IMR-90 (cell line): ENCODE measurements at regions not wholly inside any gene's neighbourhood (a gene's known extent, or its start where the extent isn't known, plus 50 kb on each side); places are given as distances from the start of the nearest gene placed in this dataset.

Source experiments
- CEBPB ChIP-seq: IDR thresholded peaks from 2 replicates; pipeline ENCODE4 v1.6.1; 2012; ENCODE audit warnings: low read depth, low read length, improper control_type of control experiment
- POLR2A ChIP-seq: IDR thresholded peaks from 2 replicates; pipeline ENCODE4 v1.6.1; 2012; ENCODE audit warnings: mild to moderate bottlenecking, low read depth, low read length
- TF ChIP-seq, protein P1 (sequence below): conservative IDR thresholded peaks from 2 replicates; pipeline ENCODE4 v1.5.1; 2012; ENCODE audit warnings: mild to moderate bottlenecking, low read depth, low read length, improper control_type of control experiment
- TF ChIP-seq, protein P2 (sequence below): fragments of 150-350 bp; IDR thresholded peaks from 2 replicates; pipeline ENCODE4 v1.6.1; 2016; ENCODE audit warnings: low read depth, mild to moderate bottlenecking, low read length, moderate library complexity, borderline replicate concordance
- TF ChIP-seq, protein P3 (sequence below): fragments of 150-350 bp; IDR thresholded peaks from 2 replicates; pipeline ENCODE4 v1.6.1; 2017; ENCODE audit warnings: mild to moderate bottlenecking, antibody characterized with exemption, low read length, low read depth

DNA sequence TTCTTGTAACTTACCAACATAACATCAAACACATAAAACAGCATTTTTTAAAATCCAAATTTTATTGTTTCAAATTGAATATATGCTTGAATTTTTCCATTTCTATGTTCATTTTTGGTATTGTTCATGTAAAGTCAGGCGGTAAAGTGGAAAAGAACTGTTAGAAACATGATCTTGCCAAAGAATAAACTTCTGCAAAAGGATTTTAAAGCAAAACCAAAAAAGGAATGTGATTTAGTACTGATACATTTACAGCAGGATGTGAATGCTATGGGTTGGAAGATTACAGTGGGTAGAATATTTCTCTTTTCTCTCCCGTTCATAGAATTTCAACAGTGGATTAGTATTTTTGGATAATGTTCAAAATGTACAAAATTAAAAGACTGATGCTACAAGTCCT is 277.2 kb upstream of the MPDZ start:
- TF ChIP-seq, protein P1, sequence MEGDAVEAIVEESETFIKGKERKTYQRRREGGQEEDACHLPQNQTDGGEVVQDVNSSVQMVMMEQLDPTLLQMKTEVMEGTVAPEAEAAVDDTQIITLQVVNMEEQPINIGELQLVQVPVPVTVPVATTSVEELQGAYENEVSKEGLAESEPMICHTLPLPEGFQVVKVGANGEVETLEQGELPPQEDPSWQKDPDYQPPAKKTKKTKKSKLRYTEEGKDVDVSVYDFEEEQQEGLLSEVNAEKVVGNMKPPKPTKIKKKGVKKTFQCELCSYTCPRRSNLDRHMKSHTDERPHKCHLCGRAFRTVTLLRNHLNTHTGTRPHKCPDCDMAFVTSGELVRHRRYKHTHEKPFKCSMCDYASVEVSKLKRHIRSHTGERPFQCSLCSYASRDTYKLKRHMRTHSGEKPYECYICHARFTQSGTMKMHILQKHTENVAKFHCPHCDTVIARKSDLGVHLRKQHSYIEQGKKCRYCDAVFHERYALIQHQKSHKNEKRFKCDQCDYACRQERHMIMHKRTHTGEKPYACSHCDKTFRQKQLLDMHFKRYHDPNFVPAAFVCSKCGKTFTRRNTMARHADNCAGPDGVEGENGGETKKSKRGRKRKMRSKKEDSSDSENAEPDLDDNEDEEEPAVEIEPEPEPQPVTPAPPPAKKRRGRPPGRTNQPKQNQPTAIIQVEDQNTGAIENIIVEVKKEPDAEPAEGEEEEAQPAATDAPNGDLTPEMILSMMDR, result no peak
- TF ChIP-seq CEBPB (no peak), POLR2A (no peak)
- TF ChIP-seq, protein P2, sequence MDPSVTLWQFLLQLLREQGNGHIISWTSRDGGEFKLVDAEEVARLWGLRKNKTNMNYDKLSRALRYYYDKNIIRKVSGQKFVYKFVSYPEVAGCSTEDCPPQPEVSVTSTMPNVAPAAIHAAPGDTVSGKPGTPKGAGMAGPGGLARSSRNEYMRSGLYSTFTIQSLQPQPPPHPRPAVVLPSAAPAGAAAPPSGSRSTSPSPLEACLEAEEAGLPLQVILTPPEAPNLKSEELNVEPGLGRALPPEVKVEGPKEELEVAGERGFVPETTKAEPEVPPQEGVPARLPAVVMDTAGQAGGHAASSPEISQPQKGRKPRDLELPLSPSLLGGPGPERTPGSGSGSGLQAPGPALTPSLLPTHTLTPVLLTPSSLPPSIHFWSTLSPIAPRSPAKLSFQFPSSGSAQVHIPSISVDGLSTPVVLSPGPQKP, result no peak
- TF ChIP-seq, protein P3, sequence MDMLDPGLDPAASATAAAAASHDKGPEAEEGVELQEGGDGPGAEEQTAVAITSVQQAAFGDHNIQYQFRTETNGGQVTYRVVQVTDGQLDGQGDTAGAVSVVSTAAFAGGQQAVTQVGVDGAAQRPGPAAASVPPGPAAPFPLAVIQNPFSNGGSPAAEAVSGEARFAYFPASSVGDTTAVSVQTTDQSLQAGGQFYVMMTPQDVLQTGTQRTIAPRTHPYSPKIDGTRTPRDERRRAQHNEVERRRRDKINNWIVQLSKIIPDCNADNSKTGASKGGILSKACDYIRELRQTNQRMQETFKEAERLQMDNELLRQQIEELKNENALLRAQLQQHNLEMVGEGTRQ, result no peak
